ENCODE measurements at regions not wholly inside any gene's neighbourhood (a gene's known extent, or its start where the extent isn't known, plus 50 kb on each side); places are given as distances from the start of the nearest gene placed in this dataset.

- intact Hi-C loops (cut with DNase I), result no loop called here
- Histone ChIP-seq H3K9me3 (no peaks in the 10 kb centered on the region), H3K9ac (ENCODE audit: low read depth in 2 of 2, low read length in 2 of 2) (no peak overlapping the region), H3K27me3 (no peaks in the 10 kb centered on the region), H3K4me1 (no peaks in the 10 kb centered on the region), H3K36me3 (no peaks in the 10 kb centered on the region), H3K27ac (no peak overlapping the region), H3K4me3 (no peak overlapping the region)
- TF ChIP-seq, protein P1, sequence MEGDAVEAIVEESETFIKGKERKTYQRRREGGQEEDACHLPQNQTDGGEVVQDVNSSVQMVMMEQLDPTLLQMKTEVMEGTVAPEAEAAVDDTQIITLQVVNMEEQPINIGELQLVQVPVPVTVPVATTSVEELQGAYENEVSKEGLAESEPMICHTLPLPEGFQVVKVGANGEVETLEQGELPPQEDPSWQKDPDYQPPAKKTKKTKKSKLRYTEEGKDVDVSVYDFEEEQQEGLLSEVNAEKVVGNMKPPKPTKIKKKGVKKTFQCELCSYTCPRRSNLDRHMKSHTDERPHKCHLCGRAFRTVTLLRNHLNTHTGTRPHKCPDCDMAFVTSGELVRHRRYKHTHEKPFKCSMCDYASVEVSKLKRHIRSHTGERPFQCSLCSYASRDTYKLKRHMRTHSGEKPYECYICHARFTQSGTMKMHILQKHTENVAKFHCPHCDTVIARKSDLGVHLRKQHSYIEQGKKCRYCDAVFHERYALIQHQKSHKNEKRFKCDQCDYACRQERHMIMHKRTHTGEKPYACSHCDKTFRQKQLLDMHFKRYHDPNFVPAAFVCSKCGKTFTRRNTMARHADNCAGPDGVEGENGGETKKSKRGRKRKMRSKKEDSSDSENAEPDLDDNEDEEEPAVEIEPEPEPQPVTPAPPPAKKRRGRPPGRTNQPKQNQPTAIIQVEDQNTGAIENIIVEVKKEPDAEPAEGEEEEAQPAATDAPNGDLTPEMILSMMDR (IDR thresholded peaks at IDR 0.05), result no peak
- DNase-seq, result no peak
Measured at GRCh38 chr21:22288885-22289499, 1290.8 kb downstream of the NCAM2 start.

- Histone ChIP-seq H3K36me3 (no peaks in the 10 kb centered on the region), H3K4me1 (no peaks in the 10 kb centered on the region), H3K27me3 (no peaks in the 10 kb centered on the region), H3K9me3 (no peaks in the 10 kb centered on the region), H3K4me3 (no peak overlapping the region), H3K27ac (no peak overlapping the region), H3K9ac (ENCODE audit: low read depth in 2 of 2, low read length in 2 of 2) (no peak overlapping the region)
- TF ChIP-seq, protein P1 (IDR thresholded peaks at IDR 0.05), result no peak
- intact Hi-C loops (cut with DNase I), result no loop called here
- no peak for DNase-seq
Measured at GRCh38 chr21:22292144-22292543, 1293.9 kb downstream of the NCAM2 start.

DNA sequence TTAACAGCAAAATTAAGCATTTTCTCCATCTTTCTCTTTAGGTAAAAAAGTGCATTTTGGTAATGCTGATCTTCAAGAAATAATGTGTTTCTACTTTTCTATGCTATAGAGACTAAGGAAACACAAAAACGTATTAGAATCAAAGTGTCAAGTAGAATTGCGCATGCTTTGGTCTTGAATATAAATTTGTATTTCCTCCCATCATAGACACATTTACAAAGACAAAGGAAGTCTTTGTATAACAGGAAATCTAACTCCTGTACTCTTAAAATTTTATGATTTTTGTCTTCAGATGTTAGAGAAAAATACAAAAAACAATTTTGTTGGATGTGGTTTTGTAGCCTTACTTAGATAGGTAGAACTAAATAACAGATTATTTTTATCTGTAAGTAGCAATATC is 1299.4 kb downstream of the NCAM2 start:
- H3K4me3 ChIP-seq, result no peak overlapping the region
- H3K27ac ChIP-seq, result no peak overlapping the region
- DNase-seq, result no peak
- H3K4me1 ChIP-seq, result no peaks in the 10 kb centered on the region
- intact Hi-C loops (cut with DNase I), result no loop called here
- H3K36me3 ChIP-seq, result no peaks in the 10 kb centered on the region
- no peak overlapping the region for H3K9ac ChIP-seq (ENCODE audit: low read depth in 2 of 2, low read length in 2 of 2)
- H3K27me3 ChIP-seq, result no peaks in the 10 kb centered on the region
- no peaks in the 10 kb centered on the region for H3K9me3 ChIP-seq
- TF ChIP-seq, protein P1 (IDR thresholded peaks at IDR 0.05), result no peak

DNA sequence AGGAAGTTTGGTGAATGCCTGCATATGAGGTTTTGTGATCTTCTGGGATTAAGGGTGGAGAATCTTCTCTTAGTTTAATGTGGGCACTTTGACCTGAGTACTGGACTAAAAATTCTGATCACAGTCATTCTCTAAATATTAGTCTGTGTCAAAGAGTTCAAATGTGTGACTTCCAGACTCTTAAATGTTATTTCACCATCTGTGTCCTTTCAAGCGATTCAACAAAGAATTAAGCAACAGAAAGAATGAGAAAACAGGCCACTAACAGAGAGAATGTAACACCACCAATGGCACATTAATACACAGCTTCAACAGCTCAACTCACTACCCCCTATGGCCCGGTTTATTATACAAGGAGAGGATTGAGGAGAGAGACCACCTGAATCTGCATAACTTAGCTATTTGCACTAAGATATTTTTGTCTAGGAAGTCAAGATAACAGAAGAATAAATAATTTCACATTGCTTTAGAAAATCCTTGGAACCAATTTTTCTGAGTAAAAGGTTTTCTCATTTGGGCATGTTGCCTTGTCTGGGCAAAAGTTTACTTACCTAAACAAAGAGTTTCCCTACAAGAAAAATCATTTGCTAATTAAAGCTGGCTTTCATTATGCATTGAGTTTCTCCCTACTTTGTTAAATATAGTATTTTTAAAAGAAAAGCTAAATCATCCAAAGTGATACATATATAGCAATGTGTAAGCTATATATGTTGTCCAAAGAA is 1313.7 kb downstream of the NCAM2 start:
- no peak overlapping the region for H3K9ac ChIP-seq (ENCODE audit: low read depth in 2 of 2, low read length in 2 of 2)
- intact Hi-C loops (cut with DNase I), result no loop called here
- H3K4me3 ChIP-seq, result no peak overlapping the region
- no peaks in the 10 kb centered on the region for H3K4me1 ChIP-seq
- no peaks in the 10 kb centered on the region for H3K27me3 ChIP-seq
- H3K27ac ChIP-seq, result no peak overlapping the region
- no peaks in the 10 kb centered on the region for H3K9me3 ChIP-seq
- TF ChIP-seq, protein P1 (IDR thresholded peaks at IDR 0.05), result no peak
- H3K36me3 ChIP-seq, result no peaks in the 10 kb centered on the region
- no peak for DNase-seq

DNA sequence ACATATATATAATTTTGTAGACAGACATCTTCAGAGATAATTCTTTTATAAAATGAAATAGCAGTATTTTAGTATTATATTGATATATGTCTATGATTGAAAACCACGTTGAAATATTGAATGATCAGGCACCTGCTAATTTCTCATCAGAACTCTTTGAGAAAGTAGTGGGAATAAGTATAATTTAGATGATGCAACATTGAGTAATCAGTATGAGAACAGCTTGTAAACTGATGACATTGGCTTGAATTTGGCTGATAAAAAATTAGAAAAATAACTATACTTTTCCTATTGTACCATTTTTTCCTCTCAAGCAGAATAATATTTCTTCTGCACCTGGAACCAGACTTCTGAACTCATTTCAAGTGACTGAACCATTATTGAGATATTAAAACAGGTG is 1316.8 kb downstream of the NCAM2 start:
- Histone ChIP-seq H3K27me3 (no peaks in the 10 kb centered on the region), H3K4me3 (no peak overlapping the region), H3K4me1 (no peaks in the 10 kb centered on the region), H3K27ac (no peak overlapping the region), H3K9me3 (no peaks in the 10 kb centered on the region), H3K36me3 (no peaks in the 10 kb centered on the region), H3K9ac (ENCODE audit: low read depth in 2 of 2, low read length in 2 of 2) (no peak overlapping the region)
- no peak for DNase-seq
- intact Hi-C loops (cut with DNase I), result no loop called here
- TF ChIP-seq, protein P1 (IDR thresholded peaks at IDR 0.05), result no peak
